K562 (cell line): ENCODE measurements at regions not wholly inside any gene's neighbourhood (a gene's known extent, or its start where the extent isn't known, plus 50 kb on each side); places are given as distances from the start of the nearest gene placed in this dataset.

Experiments
- ATAC-seq: fragments of 200-7000 bp; cut with Tn5 transposase; 3 replicates; pipeline ENCODE4 v1.9.1; 2020; ENCODE audit warnings: moderate library complexity
- BruUV-seq: library from RNA; stranded (reverse); fragments of 400-500 nt; replicated peaks from 2 replicates; lab custom pipeline; 2021; lab: Mats Ljungman, UMichigan
- CTCF ChIA-PET: fragments of 300-600 bp; formaldehyde crosslinking; extraction: SDS; loops from one replicate; lab custom pipeline; 2021; ENCODE audit warnings: low intra/inter-chr PET ratio; lab: Yijun Ruan, JAX
- POLR2A ChIA-PET: fragments of 300-600, 350-650 bp; sonication (Branson Sonifier 250); formaldehyde crosslinking; extraction: SDS; loops from one replicate; lab custom pipeline; 2021; ENCODE audit warnings: antibody characterized with exemption, inconsistent platforms; lab: Yijun Ruan, JAX
- DNase-seq, 4 experiments: peaks; one replicate each; pipeline versions ENCODE4 v3.0.0 to v3.0.0-alpha.2; 2011 to 2018; ENCODE audit warnings: low spot score in 3 of 4, mixed read lengths in 3 of 4; ENCODE audit errors: extremely low read depth in 1 of 4
- FAIRE-seq: peaks from 2 replicates; lab custom pipeline; 2011; peaks lifted over from hg19 to GRCh38; lab: Jason Lieb, UNC
- H2AFZ ChIP-seq: 2 replicates; pipeline ENCODE4 v1.6.0; 2011; ENCODE audit warnings: low read depth, low read length, control low read depth, inconsistent platforms
- H3K27ac ChIP-seq: fragments of 200-600 bp; 3 replicates; pipeline ENCODE4 v1.8.0; 2011; ENCODE audit warnings: low read depth, mild to moderate bottlenecking, control low read depth, inconsistent platforms, low read length, moderate library complexity, mixed read lengths; ENCODE audit errors: extremely low read depth
- H3K27me3 ChIP-seq, 2 experiments: fragments of 300-600 bp in 1 of 2; 2 replicates in 1 of 2; 3 replicates in 1 of 2; pipeline versions ENCODE4 v1.6.0 to v1.8.0; 2011; ENCODE audit warnings: inconsistent platforms in 2 of 2, low read length in 2 of 2, mild to moderate bottlenecking in 1 of 2, mixed read lengths in 1 of 2, moderate library complexity in 1 of 2; ENCODE audit not compliant: control insufficient read depth in 2 of 2, insufficient read depth in 2 of 2
- H3K36me3 ChIP-seq: fragments of 300-600 bp; 3 replicates; pipeline ENCODE4 v1.8.0; 2011; ENCODE audit warnings: mild to moderate bottlenecking, low read length, inconsistent platforms; ENCODE audit not compliant: control insufficient read depth, insufficient read depth
- H3K4me1 ChIP-seq, 2 experiments: fragments of 200-600 bp in 1 of 2; replicated peaks in 1 of 2; 2 replicates in 1 of 2; 3 replicates in 1 of 2; pipeline versions ENCODE4 v1.5.1 to v1.8.0; 2011; ENCODE audit warnings: inconsistent platforms in 2 of 2, low read length in 2 of 2, mild to moderate bottlenecking in 1 of 2, mixed read lengths in 1 of 2, moderate library complexity in 1 of 2; ENCODE audit not compliant: control insufficient read depth in 2 of 2, insufficient read depth in 2 of 2
- H3K4me2 ChIP-seq: 2 replicates; pipeline ENCODE4 v1.6.1; 2011; ENCODE audit warnings: low read length, control low read depth, inconsistent platforms, mixed read lengths; ENCODE audit not compliant: insufficient read depth
- H3K4me3 ChIP-seq: fragments of 200-600 bp; sonication (generic), shearing (Covaris generic); 2 replicates; pipeline ENCODE4 v1.5.1; 2016; ENCODE audit warnings: control low read depth, inconsistent platforms
- H3K79me2 ChIP-seq: fragments of 200-600 bp; 3 replicates; pipeline ENCODE4 v1.8.0; 2011; ENCODE audit warnings: low read length, inconsistent platforms; ENCODE audit not compliant: control insufficient read depth, insufficient read depth
- H3K9ac ChIP-seq, 2 experiments: 2 replicates each; pipeline versions ENCODE4 v1.6.0 to v1.6.1; 2011; ENCODE audit warnings: low read depth in 2 of 2, low read length in 2 of 2, control low read depth in 1 of 2, inconsistent platforms in 1 of 2, mild to moderate bottlenecking in 1 of 2, mixed read lengths in 1 of 2; ENCODE audit not compliant: insufficient read depth in 1 of 2
- H3K9me1 ChIP-seq: one replicate; pipeline ENCODE4 v1.6.0; 2011; ENCODE audit warnings: inconsistent platforms, mild to moderate bottlenecking, low read length, moderate library complexity; ENCODE audit not compliant: control insufficient read depth, insufficient read depth
- H3K9me3 ChIP-seq: replicated peaks from 2 replicates; pipeline ENCODE4 v1.5.1; 2011; ENCODE audit warnings: low read depth, low read length, inconsistent platforms; ENCODE audit not compliant: control insufficient read depth, insufficient read depth
- H4K20me1 ChIP-seq: replicated peaks from 2 replicates; pipeline ENCODE4 v1.6.1; 2011; ENCODE audit warnings: low read length, inconsistent platforms, mixed read lengths; ENCODE audit not compliant: control insufficient read depth, insufficient read depth
- C11orf30 ChIP-seq: fragments of 450-650 bp; IDR thresholded peaks from 2 replicates; pipeline ENCODE4 v1.6.1; 2016; ENCODE audit warnings: low read depth, mild to moderate bottlenecking
- DIDO1 ChIP-seq: fragments of 450-650 bp; IDR thresholded peaks from 2 replicates; pipeline ENCODE4 v1.6.1; 2016; ENCODE audit warnings: low read depth, missing biosample characterization, missing genetic modification characterization
- STAT5B ChIP-seq: fragments of 250-450 bp; sonication (Bioruptor Pico); IDR thresholded peaks from 2 replicates; pipeline ENCODE4 v1.8.0; 2021; ENCODE audit warnings: mild to moderate bottlenecking, inconsistent platforms
- TCF3 ChIP-seq: sonication (generic); formaldehyde crosslinking; IDR thresholded peaks from 2 replicates; pipeline ENCODE4 v1.4.0; 2020; ENCODE audit warnings: mild to moderate bottlenecking, missing genetic modification reagents
- ZBTB49 ChIP-seq: sonication (generic); formaldehyde crosslinking; IDR thresholded peaks from 2 replicates; pipeline ENCODE4 v1.8.0; 2022; ENCODE audit warnings: missing genetic modification reagents, mild to moderate bottlenecking, borderline replicate concordance
- WGBS: fragments of 100-300 bp; shearing (Covaris generic); methylation state at CpG from one replicate; pipeline ENCODE4 v1.1.6; 2016; ENCODE audit warnings: low coverage, mixed read lengths; ENCODE audit not compliant: insufficient coverage; ENCODE audit errors: missing lambda C conversion rate; 5-methylcytosine and 5-hydroxymethylcytosine counted together
- in situ Hi-C: fragments of 300-500 bp; cut with MboI; formaldehyde crosslinking; loops from 4 replicates; pipeline ENCODE4 v1.15.0; 2018; ENCODE audit warnings: inconsistent platforms, mixed read lengths
- intact Hi-C: fragments of 100-400 bp; cut with micrococcal nuclease; formaldehyde crosslinking; loops from 2 replicates; pipeline ENCODE4 v1.14.2; 2022

GRCh38 chr5:97694091-97694490, 511.0 kb upstream of the RIOK2 start:
- no peak overlapping the region for H3K4me3 ChIP-seq
- ChIA-PET CTCF (no interaction called here), POLR2A (no interaction called here)
- H3K27ac ChIP-seq: no peak overlapping the region
- intact Hi-C loops (no loop called here), in situ Hi-C loops (no loop called here)
- DNase-seq (no peak), FAIRE-seq (no peak), ATAC-seq (no peak)
- H3K36me3 ChIP-seq: no peaks in the 10 kb centered on the region
- no peak overlapping the region for H3K4me2 ChIP-seq
- BruUV-seq: no TSS peak
- no peak overlapping the region for H3K9ac ChIP-seq
- WGBS: 8% methylated on average over 4 of the region's 4 CpGs
- no peaks in the 10 kb centered on the region for H3K79me2 ChIP-seq
- H3K9me3 ChIP-seq: no peaks in the 10 kb centered on the region
- no peaks in the 10 kb centered on the region for H3K9me1 ChIP-seq
- H3K27me3 ChIP-seq: no peaks in the 10 kb centered on the region
- H2AFZ ChIP-seq: no peak overlapping the region
- no peaks in the 10 kb centered on the region for H4K20me1 ChIP-seq
- H3K4me1 ChIP-seq: no peaks in the 10 kb centered on the region
- no peak for TF ChIP-seq ZBTB49 (CRISPR knock-in tag)
- TF ChIP-seq STAT5B: no peak
- no peak for TF ChIP-seq C11orf30
- TF ChIP-seq TCF3: no peak

GRCh38 chr5:97714424-97714823, 531.4 kb upstream of the RIOK2 start:
- H3K4me3 ChIP-seq: no peak overlapping the region
- POLR2A ChIA-PET: no interaction called here
- TF ChIP-seq DIDO1: no peak
- TF ChIP-seq, all 486 proteins: peak for 0
- no peaks in the 10 kb centered on the region for H3K9me1 ChIP-seq
- in situ Hi-C loops: no loop called here
- no peak overlapping the region for H2AFZ ChIP-seq
- H3K79me2 ChIP-seq: no peaks in the 10 kb centered on the region
- no peak for ATAC-seq
- H3K4me1 ChIP-seq: no peaks in the 10 kb centered on the region
- H3K36me3 ChIP-seq: no peaks in the 10 kb centered on the region
- 0 out of 2 replicates have a peak, but pooled peaks cover 1% of the 10 kb centered on the region for H3K9me3 ChIP-seq
- H3K9ac ChIP-seq: no peak overlapping the region
- CTCF ChIA-PET: no interaction called here
- H4K20me1 ChIP-seq: no peaks in the 10 kb centered on the region
- H3K27me3 ChIP-seq: no peaks in the 10 kb centered on the region
- no peak overlapping the region for H3K27ac ChIP-seq
- DNase-seq: no peak
- no peak overlapping the region for H3K4me2 ChIP-seq
- intact Hi-C loops: no loop called here
- no peak for FAIRE-seq
- BruUV-seq: no TSS peak
